ENCODE measurements at regions not wholly inside any gene's neighbourhood (a gene's known extent, or its start where the extent isn't known, plus 50 kb on each side); places are given as distances from the start of the nearest gene placed in this dataset.

DNA sequence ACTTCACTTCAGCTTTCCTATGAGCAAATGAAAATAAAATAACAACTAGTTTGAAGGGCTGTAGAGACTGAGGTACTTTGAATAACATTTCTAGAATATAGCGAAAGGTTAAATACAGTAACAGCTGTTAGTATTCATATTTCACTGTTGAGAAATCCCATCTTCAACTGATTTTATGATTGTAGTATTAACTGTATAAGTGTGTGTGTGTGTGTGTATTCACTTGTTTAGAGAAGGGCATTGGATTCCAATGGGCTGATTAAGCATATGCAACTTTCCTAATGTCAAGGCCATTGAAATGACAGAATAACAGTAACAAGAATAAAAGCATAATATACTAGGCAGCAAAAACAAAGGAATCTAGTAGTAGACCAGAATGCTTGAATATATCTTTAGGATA, 957.5 kb upstream of the EPHA7 start:
- TF ChIP-seq POLR2A (IDR thresholded peaks at IDR 0.05) = no peak
- TF ChIP-seq POLR2AphosphoS5 (IDR thresholded peaks at IDR 0.05; ENCODE audit: insufficient read depth in 1 of 2, low read depth in 1 of 2) = no peak
- TF ChIP-seq, protein P1, sequence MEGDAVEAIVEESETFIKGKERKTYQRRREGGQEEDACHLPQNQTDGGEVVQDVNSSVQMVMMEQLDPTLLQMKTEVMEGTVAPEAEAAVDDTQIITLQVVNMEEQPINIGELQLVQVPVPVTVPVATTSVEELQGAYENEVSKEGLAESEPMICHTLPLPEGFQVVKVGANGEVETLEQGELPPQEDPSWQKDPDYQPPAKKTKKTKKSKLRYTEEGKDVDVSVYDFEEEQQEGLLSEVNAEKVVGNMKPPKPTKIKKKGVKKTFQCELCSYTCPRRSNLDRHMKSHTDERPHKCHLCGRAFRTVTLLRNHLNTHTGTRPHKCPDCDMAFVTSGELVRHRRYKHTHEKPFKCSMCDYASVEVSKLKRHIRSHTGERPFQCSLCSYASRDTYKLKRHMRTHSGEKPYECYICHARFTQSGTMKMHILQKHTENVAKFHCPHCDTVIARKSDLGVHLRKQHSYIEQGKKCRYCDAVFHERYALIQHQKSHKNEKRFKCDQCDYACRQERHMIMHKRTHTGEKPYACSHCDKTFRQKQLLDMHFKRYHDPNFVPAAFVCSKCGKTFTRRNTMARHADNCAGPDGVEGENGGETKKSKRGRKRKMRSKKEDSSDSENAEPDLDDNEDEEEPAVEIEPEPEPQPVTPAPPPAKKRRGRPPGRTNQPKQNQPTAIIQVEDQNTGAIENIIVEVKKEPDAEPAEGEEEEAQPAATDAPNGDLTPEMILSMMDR (IDR thresholded peaks at IDR 0.05) = no peak
- H3K36me3 ChIP-seq = no peaks in the 10 kb centered on the region
- DNase-seq (ENCODE audit: extremely low spot score in 2 of 2) = no peak
- H3K9me3 ChIP-seq = no peaks in the 10 kb centered on the region
- no peak overlapping the region for H3K27ac ChIP-seq
- H3K4me1 ChIP-seq = no peaks in the 10 kb centered on the region
- intact Hi-C loops (cut with DNase I) = no loop called here
- no peak overlapping the region for H3K4me3 ChIP-seq
- no peaks in the 10 kb centered on the region for H3K27me3 ChIP-seq

DNA sequence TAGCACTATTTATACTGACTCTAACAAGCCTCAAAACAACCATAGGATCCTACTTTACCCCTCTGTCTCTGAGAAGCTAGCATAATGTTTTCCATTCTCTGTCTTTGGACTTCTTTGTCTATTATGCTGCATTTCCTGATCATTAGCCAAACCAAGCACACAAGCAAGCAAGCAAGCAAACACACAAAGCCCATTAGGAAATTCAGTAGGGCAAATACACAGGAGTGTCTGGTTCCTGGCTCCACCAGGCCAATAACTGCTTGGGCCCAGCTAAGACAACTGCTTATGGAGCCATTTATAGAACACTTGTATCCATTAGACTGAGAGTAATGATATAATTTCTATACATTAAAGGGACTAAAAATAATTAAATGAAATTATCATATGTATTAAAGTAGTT, 952.9 kb upstream of the EPHA7 start:
- no peak for DNase-seq (ENCODE audit: extremely low spot score in 2 of 2)
- Histone ChIP-seq H3K9me3 (no peaks in the 10 kb centered on the region), H3K36me3 (no peaks in the 10 kb centered on the region), H3K4me1 (no peaks in the 10 kb centered on the region), H3K4me3 (no peak overlapping the region), H3K27ac (no peak overlapping the region), H3K27me3 (no peaks in the 10 kb centered on the region)
- TF ChIP-seq, protein P1 (IDR thresholded peaks at IDR 0.05) = no peak
- TF ChIP-seq POLR2AphosphoS5 (IDR thresholded peaks at IDR 0.05; ENCODE audit: insufficient read depth in 1 of 2, low read depth in 1 of 2) = no peak
- TF ChIP-seq POLR2A (IDR thresholded peaks at IDR 0.05) = no peak
- intact Hi-C loops (cut with DNase I) = no loop called here

DNA sequence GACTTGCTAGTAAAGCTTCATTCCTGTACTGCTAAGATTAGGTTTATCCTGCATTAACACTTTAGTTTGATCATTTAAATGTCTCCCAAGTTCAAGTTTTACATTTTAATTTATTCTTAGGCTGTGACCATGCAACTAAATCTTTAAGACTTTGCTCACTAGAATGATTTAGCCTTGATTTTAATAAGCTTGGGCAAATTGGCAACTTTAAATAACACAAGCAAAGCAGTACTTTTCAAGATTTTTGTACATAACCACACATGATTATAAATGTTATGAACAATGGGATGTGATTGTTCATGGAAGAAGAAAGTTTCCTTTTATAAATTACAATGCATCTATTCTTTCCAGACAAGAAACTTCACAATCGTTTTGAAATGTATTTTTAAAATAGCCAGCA, 948.0 kb upstream of the EPHA7 start:
- TF ChIP-seq, protein P1 (IDR thresholded peaks at IDR 0.05) = no peak
- Histone ChIP-seq H3K27me3 (no peaks in the 10 kb centered on the region), H3K9me3 (no peaks in the 10 kb centered on the region), H3K27ac (no peak overlapping the region), H3K36me3 (no peaks in the 10 kb centered on the region), H3K4me1 (no peaks in the 10 kb centered on the region), H3K4me3 (no peak overlapping the region)
- intact Hi-C loops (cut with DNase I) = no loop called here
- DNase-seq (ENCODE audit: extremely low spot score in 2 of 2) = no peak

DNA sequence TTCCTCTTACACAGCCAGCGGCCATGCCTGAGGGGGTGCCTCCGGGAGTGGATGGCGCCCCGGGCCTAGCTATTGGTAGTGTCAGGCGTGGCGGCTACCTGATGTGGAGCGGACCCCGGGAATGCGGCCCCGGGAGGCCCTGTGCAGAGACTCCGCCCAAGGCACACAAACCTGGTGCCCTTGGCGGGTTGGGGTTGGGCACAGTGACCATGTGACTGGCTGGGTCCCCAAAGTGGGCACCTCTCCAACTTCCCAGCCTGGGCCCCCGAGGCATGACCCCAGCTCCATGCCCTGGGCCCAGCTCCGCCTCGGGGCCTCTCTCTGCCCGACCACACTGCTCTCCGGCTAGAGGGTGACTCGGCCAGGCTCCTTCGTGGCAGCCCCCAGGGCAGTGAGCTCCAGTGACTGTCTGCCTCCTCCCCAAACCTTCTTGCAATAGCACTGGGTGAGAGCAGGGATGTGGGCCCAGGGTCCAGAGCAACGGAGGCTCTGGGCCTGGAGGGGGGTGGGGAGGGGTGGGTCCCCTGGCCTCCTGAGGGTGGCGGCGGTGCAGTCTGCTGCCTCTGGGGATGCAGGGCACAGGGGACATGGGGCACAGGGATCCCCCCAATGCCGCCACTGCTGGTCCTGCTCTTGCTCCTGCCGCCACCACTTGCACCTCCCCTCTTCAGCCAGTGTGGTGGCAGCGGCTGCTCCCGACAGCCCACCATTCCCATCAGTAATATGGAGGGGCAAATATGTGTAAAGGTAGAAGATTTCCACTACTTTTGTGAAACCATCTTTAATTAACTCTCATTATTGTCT, 942.9 kb upstream of the EPHA7 start:
- H3K4me3 ChIP-seq = no peak overlapping the region
- no peaks in the 10 kb centered on the region for H3K9me3 ChIP-seq
- no peaks in the 10 kb centered on the region for H3K27me3 ChIP-seq
- TF ChIP-seq POLR2AphosphoS5 (IDR thresholded peaks at IDR 0.05; ENCODE audit: insufficient read depth in 1 of 2, low read depth in 1 of 2) = no peak
- H3K36me3 ChIP-seq = no peaks in the 10 kb centered on the region
- no peaks in the 10 kb centered on the region for H3K4me1 ChIP-seq
- no peak for DNase-seq (ENCODE audit: extremely low spot score in 2 of 2)
- H3K27ac ChIP-seq = no peak overlapping the region
- intact Hi-C loops (cut with DNase I) = loop anchor here (5.0 kb wide), 1 partner anchor 1375 kb away; no protein-coding TSS in a partner anchor

DNA sequence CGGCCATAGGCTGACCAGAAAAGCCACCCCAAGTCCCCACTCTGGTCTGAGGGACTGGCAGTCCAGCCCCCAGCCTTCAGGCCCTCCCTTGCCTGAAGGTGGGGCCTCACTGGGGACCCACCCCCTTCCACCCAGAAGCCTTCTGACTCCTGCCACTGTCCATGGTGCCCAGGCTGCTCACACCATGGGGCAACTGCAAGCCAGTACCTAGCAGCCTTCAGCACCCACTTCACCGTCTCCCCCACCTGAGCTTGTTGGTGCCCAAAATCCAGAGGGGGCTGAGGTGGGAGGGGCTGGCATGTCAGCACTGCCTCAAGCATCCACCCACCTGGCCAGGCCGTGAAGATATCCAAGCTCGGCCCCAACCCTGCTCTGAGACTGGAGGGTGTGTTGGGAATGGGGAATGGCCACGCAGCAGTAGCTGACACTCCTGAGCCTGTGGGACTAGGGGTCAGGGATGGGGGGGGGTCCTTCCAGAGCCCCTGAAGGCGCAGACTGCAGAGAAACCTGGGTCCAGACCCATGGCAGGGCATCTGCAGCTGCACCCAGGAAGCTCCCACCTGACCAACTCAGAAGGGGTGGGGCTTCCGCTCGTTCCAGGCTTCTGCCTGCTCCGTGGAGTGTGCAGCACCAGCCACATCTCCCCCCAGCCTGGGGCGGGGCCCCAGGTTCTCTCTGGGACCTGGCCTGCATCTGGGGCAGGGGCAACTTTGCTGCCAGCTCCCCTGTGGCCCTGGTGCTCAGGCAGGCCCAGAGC, 942.1 kb upstream of the EPHA7 start:
- no peaks in the 10 kb centered on the region for H3K36me3 ChIP-seq
- H3K4me3 ChIP-seq = no peak overlapping the region
- TF ChIP-seq POLR2AphosphoS5 (IDR thresholded peaks at IDR 0.05; ENCODE audit: insufficient read depth in 1 of 2, low read depth in 1 of 2) = no peak
- TF ChIP-seq, protein P1 (IDR thresholded peaks at IDR 0.05) = no peak
- TF ChIP-seq POLR2A (IDR thresholded peaks at IDR 0.05) = no peak
- no peaks in the 10 kb centered on the region for H3K27me3 ChIP-seq
- intact Hi-C loops (cut with DNase I) = loop anchor here (5.0 kb wide), 1 partner anchor 1376 kb away; no protein-coding TSS in a partner anchor
- no peak for DNase-seq (ENCODE audit: extremely low spot score in 2 of 2)
- H3K4me1 ChIP-seq = no peaks in the 10 kb centered on the region
- no peak overlapping the region for H3K27ac ChIP-seq
- no peaks in the 10 kb centered on the region for H3K9me3 ChIP-seq
